ENCODE measurements at regions not wholly inside any gene's neighbourhood (a gene's known extent, or its start where the extent isn't known, plus 50 kb on each side); places are given as distances from the start of the nearest gene placed in this dataset.
"Not testable (repeated sequence)": the region's sequence is repeated elsewhere in the genome, so short reads cannot be mapped to it uniquely, and the experiment has no call there.

DNA sequence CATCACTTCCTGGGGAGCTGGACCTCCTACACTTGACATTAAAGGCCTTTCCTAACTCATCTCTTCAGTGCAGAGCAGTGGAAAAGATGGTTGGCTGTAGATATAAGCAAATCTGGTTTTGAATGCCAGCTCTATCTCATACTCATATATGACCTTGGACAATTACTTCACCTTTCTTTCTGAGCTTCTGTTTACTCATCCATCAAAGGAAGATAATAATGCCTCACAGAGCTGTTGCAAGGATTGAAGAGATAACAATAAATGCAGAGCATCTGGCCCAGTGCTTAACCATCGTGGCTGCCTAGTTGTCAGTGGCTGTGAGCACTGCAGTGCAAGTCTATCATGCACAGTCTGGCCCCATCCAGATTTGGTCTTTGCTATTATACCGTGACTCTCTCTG is 148.1 kb upstream of the EOLA2 start:
- TF ChIP-seq, protein P1, sequence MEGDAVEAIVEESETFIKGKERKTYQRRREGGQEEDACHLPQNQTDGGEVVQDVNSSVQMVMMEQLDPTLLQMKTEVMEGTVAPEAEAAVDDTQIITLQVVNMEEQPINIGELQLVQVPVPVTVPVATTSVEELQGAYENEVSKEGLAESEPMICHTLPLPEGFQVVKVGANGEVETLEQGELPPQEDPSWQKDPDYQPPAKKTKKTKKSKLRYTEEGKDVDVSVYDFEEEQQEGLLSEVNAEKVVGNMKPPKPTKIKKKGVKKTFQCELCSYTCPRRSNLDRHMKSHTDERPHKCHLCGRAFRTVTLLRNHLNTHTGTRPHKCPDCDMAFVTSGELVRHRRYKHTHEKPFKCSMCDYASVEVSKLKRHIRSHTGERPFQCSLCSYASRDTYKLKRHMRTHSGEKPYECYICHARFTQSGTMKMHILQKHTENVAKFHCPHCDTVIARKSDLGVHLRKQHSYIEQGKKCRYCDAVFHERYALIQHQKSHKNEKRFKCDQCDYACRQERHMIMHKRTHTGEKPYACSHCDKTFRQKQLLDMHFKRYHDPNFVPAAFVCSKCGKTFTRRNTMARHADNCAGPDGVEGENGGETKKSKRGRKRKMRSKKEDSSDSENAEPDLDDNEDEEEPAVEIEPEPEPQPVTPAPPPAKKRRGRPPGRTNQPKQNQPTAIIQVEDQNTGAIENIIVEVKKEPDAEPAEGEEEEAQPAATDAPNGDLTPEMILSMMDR (conservative IDR thresholded peaks at IDR 0.05): no peak
- no peak for TF ChIP-seq ZFX (IDR thresholded peaks at IDR 0.05)
- H3K27ac ChIP-seq: peak overlapping the region; percentile 47

DNA sequence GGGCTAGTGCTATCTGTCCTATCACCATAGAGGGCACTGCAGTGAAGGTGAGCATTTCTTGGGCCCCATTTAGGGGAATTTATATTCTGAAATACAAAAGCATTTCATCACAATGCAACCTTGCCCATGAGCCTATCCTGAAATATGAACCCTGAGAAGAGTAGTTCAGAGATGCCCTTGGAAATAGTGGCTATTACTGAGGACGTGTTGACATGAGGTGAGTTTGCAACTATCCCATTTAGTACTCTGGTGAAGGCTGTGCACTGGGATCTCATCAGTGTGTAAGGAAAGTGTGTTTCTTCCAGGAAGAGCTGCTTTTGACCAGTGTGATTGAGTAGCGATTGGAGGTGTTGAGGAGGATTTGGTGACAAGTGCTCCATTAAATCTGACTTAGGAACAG is 149.3 kb upstream of the EOLA2 start:
- H3K27ac ChIP-seq: no peak overlapping the region; the same call in 1 of the 2 replicates
- no peak for TF ChIP-seq ZFX (IDR thresholded peaks at IDR 0.05)
- TF ChIP-seq, protein P1 (conservative IDR thresholded peaks at IDR 0.05): no peak

DNA sequence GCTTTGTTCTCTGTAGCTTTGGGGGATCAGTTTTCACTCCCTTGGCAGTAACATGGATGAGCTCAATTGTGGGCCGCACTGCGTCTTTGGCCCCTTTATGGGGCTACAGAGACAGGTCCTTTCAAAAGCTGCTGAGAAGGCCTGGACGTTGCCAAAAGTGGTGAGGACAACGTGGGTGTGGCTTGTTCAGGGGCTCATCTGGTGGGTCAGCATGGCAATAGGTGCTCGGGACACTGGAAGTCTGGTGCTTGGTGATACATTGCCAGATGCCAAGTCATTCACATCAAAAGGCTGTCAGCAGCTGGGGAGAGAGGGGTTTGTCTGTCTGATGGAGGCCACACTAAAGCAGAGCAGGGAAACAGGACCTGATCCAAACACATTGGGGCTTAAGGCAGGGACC is 149.8 kb upstream of the EOLA2 start:
- TF ChIP-seq ZFX (IDR thresholded peaks at IDR 0.05): no peak
- TF ChIP-seq, protein P1 (conservative IDR thresholded peaks at IDR 0.05): no peak
- H3K27ac ChIP-seq: no peak overlapping the region

DNA sequence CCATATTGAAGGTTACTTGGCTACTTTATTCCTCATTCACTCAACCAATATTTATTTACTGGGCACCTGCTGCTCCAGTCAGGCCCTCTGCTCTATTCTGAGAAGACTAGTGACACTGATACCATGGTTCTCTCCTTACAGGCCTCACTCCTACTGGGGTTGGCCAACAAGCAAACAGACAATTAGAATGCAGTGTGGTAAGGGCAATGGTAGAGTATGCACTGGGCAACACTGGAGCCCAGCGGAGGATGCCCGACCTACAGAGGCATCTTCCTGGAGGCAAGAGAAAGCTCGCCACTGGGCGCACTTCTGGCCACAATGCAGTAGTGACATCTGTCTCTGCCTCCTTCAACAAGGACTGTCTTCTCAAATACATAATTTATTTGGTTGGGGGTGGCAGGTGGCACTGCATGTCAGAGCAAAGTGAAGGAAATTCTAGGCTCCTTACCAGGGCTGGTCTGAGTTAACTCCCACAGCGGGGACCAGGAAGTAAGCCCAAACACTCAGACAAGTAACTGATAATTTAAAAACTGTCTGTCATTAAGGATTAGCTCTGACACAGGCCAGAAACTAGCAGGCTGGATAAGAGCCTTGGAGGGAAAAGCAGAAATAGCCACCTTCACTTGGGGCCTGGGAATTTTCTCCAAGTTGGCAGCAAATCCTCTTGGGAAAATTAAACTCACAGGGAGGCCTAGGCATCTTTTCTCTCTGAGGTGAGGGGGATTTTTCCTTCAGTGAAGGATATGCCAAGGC is 150.7 kb upstream of the EOLA2 start:
- TF ChIP-seq, protein P1 (conservative IDR thresholded peaks at IDR 0.05): no peak
- no peak for TF ChIP-seq ZFX (IDR thresholded peaks at IDR 0.05)
- H3K27ac ChIP-seq: no peak overlapping the region

DNA sequence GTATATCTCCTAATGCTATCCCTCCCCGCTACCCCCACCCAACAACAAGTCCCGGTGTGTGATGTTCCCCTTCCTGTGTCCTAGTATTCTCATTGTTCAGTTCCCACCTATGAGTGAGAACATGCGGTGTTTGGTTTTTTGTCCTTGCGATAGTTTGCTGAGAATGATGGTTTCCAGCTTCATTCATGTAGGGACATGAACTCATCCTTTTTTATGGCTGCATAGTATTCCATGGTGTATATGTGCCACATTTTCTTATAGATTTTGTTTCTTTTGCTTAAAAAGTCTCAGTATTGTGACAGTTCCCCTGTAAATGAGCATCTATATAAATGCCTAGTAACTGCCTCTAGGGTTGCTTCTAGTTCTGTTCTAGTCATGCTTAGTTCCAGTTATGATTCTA is 153.0 kb upstream of the EOLA2 start:
- not testable (repeated sequence) for H3K27ac ChIP-seq

DNA sequence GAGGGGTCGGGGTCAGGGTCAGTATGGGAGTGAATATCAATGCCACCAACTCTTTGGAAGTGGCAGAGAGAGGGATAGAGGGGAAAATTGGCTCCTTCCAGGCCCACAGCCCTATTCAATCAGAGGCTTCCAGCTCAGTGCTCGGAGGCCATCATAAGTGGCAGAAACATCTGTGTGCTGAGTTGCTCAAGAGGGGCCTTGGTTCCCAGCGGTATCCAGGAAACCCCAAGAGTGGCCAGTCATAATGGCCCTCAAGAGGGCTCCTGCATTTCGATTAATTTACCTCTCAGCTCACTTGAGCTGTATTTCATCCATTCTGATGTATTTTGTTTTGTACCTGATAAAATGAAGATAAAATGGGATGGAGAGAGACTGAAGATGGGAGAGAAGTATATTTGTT is 154.3 kb upstream of the EOLA2 start:
- H3K27ac ChIP-seq: no peak overlapping the region
- no peak for TF ChIP-seq ZFX (IDR thresholded peaks at IDR 0.05)
- TF ChIP-seq, protein P1 (conservative IDR thresholded peaks at IDR 0.05): no peak

DNA sequence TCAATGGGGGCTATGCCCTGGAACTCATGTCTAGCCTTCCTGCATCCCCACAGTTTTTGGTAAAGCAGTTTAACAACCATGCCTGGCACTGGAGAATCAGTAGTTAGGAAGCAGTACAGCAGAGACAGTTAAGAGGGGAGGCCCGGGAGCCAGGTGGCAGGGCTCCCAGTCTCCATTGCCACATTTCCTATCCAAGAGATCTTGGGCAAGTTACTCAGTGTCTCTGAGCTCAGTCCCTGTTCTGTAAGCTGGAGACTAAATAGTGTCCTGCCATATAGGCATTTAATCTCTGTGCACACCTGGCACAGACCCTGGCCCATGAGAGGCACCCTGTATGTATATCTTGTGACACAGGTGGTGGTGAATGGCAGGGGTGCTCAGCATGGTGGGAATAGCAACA is 156.1 kb upstream of the EOLA2 start:
- TF ChIP-seq, protein P1 (conservative IDR thresholded peaks at IDR 0.05): no peak
- TF ChIP-seq ZFX (IDR thresholded peaks at IDR 0.05): no peak
- no peak overlapping the region for H3K27ac ChIP-seq

DNA sequence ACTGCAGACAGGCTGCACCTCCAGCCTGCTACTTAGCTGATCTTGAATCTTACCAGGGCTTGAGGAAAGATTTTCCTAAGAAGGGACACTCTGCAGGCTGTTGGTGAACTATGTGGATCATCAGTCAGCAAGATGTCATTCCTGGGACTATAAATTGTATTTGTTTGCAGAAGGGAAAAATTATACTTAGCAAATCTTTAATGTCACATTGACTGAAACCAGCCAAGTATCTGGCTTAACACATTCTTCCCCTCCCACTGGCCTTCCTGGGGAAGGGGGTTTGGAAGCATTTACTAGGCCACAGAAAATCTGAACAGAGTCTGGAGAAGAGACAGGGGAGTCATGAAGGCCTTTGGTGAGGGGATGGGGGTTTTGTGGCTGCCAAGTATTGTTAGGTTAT is 156.7 kb upstream of the EOLA2 start:
- H3K27ac ChIP-seq: no peak overlapping the region
- TF ChIP-seq, protein P1 (conservative IDR thresholded peaks at IDR 0.05): no peak
- no peak for TF ChIP-seq ZFX (IDR thresholded peaks at IDR 0.05)

Data from C4-2B (cell line).